ENCODE measurements at regions not wholly inside any gene's neighbourhood (a gene's known extent, or its start where the extent isn't known, plus 50 kb on each side); places are given as distances from the start of the nearest gene placed in this dataset.
"Not testable (repeated sequence)": the region's sequence is repeated elsewhere in the genome, so short reads cannot be mapped to it uniquely, and the experiment has no call there.

DNA sequence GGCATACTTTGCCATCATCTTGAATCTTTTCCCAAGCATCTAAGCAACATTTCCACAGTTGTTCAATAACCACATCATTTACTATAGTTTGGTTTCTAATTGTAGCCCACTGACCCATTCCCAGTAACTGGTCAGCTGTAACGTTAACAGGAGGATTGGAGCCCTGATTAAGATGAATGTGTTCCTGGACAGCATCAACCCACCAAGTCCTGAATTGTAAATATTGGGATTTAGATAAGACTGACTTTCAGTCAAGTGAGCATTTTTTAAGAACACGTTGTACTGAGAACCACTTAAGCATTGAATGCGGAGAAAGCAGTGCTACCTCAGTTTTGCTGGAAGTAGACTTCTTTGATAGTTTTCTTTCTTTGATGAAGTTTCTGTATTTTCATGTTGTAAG is 53.3 kb upstream of the ARL4D start:
- not testable (repeated sequence) for DNase-seq

DNA sequence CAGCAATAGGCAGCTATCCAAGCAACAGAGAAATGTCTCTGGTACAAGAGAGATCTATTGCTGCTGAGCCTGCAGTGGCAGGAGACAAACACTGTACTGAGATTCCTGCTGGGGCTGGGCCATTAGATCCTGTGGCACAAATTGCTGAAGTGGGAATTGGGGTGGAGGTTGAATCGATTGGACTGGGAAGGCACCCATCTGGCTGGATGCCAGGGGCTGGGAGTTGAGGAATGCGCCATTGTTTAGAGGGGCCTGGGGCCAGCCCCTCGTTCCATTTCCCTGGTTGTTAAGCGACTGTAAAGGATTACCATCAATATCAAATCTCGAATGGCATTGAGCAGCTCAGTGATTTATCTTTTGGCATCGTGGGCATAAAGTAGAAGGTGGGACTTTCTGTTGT is 54.1 kb upstream of the ARL4D start:
- DNase-seq = no peak

DNA sequence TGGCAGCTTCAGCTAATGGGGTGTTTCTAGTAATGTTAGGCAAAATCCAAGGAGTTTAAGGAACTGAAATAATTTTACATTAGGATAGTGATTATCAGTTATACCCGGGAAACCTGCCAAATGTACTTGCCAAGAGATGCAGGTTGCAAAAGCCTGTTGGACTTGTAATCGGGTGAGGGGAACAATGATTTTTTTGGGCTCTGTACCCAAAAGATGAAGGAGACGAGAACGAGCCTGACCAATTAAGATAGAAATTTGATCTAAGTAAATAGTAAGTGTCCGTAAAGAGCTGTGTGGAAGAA is 56.3 kb upstream of the ARL4D start:
- no peak for DNase-seq

DNA sequence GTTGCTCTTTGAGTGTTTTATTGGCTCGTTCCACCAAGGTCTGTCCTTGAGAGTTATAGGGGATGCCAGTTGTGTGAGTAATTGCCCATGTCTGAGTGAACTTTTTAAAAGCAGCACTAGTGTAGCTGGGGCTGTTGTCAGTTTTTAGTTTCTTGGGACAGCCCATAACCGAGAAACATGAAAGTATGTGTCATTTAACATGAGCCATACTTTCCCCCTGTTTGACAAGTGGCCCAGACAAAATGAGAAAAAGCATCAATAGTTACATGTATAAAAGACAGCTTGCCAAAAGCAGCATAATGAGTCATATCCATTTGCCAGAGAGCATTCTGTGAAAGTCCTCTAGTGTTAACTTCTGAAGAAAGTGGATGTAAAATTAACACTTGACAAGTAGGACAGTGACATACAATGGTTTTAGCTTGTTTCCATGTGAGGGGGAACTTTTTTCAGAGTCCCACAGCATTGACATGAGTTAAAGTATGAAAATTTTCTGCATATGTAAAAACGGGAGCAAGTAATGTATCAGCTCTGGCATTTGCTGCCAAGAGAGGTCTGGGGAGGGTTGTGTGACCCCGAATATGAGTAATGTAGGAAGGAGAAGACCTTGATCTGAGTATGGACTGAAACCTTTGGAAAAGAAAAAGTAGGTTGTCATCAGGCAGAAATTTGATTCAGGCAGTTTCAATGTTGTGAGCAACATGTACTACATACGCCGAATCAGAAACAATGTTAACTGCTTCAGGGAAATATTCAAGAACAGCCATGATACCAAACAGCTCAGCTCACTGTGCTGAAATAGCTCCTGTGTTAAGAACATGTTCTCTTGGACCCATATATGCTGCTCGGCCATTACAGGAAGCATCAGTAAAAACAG is 56.8 kb upstream of the ARL4D start:
- peak; percentile 71 to 72 for DNase-seq

DNA sequence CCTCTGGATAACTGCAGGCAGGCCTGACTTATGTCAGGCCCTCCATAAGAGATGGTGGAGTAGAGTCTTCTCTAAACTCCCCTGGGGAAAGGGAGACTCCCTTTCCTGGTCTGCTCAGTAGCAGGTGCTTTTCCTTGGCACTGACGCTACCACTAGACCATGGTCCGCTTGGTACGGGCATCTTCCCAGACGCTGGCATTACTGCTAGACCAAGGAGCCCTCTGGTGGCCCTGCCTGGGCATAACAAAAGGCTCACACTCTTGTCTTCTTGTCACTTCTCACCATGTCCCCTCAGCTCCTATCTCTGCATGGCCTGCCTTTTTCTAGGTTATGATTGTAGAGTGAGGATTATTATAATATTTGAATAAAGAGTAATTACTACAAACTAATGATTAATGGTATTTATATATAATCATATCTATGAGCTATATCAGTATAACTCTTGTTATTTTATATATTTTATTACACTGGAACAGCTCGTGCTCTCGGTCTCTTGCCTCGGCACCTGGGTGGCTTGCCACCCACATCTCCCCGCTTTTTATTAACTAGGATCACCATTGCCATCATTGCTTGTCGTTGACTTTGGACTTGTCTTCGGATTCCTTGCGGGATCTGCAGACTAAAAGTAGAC is 59.8 kb upstream of the ARL4D start:
- DNase-seq = no peak

DNA sequence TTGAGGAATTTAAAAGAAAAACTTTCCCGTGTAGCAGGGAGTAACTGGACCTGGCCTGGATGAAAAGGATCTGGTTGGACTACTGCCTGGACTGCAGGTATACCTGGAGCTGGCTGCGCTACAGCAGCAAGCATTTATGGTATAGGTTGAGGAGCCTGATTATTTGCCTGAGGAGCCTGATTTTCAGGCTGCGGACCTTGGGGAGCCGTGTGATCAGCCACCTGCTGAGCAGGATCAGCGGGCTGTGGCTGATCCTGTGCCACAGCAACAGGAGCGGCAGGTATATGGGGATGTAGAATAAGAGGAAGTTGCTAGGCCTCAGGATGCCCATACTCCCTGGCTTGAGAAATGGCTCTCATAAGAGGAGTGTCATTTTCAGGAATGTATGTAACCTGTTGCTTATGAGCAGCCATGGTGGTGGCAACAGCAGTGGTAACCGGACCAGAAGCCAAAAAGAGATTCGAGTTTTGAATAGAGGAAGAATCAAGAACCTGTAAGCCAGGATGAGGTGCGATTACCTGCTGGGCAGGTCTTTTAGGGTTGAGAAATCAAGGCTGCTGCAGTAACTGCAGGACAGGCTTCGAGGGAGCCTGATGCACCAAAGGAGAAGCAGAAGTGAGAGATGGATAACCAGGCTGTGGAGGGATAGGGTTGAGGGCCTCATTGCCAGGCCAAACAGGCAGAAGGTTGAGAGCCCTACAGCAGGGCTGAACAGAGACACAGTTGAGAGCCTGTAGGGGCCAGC is 60.9 kb upstream of the ARL4D start:
- DNase-seq = no peak

DNA sequence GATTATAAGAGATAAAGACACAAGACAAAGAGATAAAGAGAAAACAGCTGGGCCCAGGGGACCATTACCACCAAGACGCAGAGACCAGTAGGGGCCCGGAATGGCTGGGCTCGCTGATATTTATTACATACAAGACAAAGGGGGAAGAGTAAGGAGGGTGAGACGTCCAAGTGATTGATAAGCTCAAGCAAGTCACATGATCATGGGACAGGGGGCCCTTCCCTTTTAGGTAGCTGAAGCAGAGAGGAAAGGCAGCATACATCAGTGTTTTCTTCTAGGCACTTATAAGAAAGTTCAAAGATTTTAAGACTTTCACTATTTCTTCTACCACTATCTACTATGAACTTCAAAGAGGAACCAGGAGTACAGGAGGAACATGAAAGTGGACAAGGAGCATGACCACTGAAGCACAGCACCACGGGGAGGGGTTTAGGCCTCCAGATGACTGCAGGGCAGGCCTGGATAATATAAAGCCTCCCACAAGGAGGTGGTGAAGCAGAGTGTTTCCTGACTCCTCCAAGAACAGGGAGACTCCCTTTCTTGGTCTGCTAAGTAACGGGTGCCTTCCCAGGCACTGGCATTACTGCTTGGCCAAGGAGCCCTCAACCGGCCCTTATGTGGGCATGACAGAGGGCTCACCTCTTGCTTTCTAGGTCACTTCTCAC is 63.9 kb upstream of the ARL4D start:
- no peak for DNase-seq

DNA sequence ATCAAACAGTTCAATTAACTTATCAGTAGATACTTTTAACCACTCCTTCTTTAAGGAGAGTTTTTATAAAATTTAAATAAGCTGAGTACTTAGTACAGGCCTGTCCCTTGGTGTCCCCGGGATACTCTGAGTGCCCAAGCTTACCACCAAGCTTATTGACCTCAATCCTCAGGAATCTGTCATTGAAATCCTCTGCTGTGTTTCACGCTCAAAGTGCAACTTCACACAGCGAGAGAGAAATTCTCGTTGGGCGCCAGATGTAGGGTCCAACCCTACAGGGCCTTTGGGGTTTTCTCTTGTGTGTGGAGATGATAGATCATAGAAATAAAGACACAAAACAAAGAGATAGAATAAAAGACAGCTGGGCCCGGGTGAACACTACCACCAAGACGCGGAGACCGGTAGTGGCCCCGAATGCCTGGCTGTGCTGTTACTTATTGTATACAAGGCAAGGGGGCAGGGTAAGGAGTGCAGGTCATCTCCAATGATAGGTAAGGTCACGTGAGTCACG is 65.3 kb upstream of the ARL4D start:
- DNase-seq = no peak

DNA sequence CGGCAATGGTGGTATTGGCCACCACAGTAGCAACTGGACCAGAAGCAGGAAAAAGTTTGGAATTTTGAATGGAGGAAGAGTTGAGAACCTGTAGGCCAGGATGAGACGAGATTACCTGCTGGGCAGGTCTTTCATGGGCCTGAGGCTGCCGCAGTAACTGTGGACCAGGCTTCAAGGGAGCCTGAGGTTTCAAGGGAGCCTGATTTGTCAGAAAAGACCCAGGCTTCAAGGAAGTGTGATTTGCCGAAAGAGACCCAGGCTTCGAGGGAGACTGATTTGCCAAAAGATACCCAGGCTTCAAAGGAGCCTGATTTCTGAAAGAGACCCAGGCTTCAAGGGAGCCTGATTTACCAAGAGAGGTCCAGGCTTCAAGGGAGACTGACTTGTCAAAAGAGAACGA is 66.6 kb upstream of the ARL4D start:
- DNase-seq = no peak

DNA sequence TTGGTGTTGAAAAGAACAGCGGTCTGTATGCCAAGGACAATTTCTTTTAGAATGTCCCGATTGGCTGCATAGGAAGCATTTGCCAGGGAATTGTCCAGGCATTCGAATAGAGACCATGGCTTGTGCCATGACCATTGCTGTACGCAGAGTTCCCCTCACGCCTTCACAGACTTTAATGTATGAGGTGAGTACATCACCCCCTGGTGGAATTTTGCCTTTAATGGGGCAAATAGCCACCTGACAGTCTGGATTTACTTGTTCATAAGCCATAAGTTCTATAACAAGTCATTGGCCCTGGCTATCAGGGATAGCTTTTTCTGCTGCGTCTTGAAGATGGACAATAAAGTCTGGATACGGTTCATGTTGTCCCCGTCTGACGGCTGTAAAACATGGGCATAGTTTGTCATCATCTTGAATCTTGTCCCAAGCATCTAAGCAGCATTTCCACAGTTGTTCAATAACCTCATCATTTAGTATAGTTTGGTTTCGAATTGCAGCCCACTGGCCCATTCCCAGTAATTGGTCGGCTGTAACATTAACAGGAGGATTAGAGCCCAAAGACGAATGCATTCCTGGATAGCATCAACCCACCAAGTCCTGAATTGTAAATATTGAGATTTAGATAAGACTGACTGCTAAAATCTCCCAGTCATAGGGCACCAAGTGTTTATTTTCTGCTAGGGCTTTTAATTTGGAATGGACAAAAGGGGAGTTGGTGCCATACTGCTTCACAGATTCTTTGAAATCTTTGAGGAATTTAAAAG is 67.7 kb upstream of the ARL4D start:
- no peak for DNase-seq

DNA sequence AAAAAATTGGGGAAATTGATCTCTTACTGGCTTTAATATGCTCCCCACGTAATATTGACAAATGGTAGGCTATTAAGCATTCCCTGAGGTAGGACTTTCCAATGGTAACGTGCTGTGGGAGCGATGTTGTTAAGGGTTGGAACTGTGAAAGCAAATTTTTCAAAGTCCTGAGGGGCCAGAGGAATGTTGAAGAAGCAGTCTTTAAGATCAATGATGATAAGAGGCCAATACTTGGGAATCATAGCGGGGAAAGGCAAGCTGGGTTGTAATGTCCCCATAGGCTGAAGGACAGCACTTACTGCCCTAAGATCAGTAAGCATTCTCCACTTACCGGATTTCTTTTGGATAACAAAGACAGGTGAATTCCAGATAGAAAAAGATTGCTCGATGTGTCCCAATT is 69.6 kb upstream of the ARL4D start:
- DNase-seq = no peak

DNA sequence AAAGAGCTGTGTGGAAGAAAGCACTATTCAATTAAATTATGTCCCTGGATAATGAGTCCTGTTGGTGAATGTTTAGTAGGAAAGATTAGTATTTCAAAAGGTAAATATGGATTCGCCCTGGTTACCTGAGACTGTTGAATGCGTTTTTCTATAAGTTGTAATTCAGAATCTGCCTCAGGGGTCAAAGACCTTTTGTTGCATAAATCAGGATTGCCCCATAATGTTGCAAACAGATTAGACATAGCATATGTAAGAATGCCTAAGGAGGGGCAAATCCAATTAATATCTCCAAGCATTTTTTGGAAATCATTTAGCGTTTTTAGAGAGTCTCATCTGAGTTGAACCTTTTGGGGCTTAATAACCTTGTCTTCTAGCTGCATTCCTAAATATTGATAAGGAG is 70.1 kb upstream of the ARL4D start:
- no peak for DNase-seq

DNA sequence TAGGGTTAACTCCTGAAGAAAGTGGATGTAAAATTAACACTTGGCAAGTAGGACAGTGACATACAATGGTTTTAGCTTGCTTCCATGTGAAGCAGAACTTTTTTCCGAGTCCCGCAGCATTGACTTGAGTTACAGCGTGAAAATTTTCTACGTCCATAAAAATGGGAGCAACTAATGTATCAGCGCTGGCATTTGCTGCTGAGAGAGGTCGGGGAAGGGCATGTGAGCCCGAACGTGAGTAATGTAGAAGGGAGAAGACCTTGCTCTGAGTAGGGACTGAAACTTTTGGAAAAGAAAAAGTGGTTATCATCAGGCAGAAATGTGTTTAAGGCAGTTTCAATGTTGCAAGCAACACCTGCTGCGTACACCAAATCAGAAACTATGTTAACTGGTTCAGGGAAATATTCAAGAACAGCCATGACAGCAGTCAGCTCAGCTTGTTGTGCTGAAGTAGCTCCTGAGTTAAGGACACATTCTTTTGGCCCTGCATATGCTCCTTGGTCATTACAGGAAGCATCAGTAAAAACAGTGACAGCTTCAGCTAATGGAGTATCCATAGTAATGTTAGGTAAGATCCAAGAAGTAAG is 70.9 kb upstream of the ARL4D start:
- no peak for DNase-seq

DNA sequence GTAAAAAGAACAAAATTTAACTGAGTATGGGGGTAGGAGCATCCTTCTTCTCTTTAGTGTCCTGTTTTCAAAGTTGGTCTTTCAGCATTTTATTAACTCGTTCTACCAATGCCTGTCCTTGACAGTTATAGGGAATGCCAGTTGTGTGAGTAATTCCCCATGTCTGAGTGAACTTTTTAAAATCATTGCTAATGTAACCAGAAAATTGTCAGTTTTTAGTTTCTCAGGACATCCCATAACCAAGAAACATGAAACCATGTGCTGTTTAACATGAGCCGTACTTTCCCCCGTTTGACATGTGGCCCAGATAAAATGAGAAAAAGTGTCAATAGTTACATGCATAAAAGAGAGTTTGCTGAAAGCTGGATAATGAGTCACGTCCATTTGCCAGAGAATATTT is 71.4 kb upstream of the ARL4D start:
- DNase-seq = no peak

DNA sequence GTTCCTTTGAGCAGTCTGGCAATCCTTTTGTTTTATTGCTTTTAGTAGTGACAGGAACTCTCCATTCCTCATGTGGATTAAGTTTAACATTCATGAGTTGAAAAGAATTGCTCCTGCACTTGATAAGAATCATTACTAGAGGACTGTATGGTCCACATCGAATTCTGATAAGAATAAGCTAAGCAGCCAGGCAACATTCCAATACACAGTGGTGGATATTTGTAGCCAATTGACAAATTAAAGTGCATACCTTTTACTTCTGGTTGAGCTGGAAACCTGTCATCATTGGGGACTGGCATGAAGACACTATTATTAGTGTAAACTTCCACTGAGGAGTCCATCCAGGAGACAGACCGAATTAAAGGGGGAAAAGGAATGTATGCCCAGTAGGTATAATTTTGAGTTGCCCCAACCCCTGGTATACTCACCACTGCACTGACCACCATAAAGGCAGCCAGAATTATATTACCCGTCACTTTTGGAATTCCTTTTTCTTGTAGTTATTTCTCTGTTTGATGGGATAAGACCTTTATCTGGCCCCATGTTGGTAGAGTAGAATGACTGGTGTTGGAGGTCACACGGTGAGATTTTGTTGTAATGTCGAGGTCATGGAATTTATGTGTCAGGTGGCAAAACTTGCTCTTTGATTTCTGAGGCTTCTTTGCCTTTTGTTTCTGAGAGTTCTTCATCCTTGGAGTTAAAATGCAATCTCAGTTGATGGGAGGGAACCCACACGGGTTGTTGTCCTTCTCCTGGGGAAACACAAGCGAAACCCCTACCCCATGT is 72.1 kb upstream of the ARL4D start:
- DNase-seq = no peak

DNA sequence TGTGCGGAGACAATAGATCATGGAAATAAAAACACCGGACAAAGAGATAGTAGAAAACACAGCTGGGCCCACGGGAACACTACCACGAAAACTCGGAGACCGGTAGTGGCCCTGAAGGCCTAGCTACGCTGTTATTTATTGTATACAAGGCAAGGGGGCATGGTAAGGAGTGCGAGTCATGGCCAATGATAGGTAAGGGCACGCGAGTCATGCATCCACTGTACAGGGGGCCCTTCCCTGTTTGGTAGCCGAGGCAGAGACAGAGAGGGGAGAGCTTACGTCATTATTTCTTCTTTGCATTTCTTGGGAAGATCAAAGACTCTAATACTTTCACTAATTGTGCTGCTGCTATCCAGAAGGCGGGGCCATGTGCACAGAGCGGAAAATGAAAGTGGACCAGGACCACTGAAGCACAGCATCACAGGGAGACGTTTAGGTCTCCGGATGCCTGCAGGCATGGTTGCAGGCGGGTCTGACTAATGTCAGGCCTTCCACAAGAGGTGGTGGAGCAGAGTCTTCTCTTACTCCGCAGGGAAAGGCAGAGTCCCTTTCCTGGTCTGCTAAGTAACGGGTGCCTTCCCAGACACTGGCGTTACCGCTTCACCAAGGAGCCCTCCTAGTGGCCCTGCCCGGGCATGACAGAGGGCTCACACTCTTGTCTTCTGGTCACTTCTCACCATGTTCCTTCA is 74.4 kb upstream of the ARL4D start:
- DNase-seq = no peak

DNA sequence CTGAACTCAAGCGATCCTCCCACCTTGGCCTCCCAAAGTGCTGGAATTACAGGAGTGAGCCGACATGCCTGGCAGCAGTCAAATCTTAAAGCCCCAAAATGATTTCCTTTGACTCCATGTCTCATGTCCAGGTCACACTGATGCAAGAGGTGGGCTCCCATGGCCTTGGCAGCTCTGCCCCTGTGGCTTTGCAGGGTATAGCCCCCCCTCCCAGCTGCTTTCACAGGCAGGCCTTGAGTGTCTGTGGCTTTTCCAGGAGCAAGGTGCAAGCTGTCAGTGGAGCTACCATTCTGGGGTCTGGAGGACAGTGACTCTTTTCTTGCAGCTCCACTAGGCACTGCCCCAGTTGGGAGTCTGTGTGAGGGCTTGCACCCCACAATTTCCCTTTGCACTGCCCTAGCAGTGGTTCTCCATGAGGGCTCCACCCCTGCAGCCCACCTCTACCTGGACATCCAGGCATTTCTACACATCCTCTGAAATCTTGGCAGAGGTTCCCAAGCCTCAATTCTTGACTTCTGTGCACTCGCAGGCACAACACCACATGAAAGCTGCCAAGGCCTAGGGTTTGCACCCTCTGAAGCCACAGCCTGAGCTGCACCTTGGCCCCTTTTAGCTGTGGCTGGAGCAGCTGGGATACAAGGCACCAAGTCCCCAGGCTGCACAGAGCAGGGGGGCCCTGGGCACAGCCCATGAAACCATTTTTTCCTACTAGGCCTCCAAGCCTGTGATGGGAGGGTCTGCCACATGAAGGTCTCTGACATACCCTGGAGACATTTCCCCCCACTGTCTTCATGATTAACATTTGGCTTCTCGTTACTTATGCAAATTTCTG is 79.3 kb upstream of the ARL4D start:
- no peak for DNase-seq

DNA sequence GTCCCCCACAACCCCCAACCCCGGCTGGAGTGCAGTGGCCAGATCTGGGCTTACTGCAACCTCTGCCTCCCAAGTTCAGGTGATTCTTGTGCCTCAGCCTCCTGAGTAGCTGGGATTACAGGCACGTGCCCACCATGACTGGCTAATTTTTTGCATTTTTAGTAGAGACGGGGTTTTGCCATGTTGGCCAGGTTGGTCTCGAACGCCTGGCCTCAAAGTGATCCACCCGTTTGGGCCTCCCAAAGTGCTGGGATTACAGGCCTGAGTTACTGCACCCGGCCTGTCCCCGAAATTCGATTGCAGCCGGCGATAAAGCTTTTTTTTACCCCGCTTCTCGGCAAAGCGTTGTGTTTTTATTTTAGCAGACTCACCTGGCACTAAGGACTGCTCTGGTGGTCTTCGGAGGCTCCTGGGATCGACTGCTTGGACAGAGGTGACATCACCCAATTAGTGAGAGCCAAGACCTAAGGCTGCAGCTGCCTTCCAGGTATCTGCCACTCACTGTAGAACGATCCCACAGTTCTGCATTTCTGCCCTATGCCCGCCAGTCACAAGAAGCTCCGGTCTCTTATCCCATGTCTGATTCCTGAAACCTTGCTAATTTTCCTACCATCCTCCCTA is 82.2 kb upstream of the ARL4D start:
- DNase-seq = no peak

Data from right lung (tissue), 2 donors.